ENCODE measurements at regions not wholly inside any gene's neighbourhood (a gene's known extent, or its start where the extent isn't known, plus 50 kb on each side); places are given as distances from the start of the nearest gene placed in this dataset.
"Not testable (repeated sequence)": the region's sequence is repeated elsewhere in the genome, so short reads cannot be mapped to it uniquely, and the experiment has no call there.

DNA sequence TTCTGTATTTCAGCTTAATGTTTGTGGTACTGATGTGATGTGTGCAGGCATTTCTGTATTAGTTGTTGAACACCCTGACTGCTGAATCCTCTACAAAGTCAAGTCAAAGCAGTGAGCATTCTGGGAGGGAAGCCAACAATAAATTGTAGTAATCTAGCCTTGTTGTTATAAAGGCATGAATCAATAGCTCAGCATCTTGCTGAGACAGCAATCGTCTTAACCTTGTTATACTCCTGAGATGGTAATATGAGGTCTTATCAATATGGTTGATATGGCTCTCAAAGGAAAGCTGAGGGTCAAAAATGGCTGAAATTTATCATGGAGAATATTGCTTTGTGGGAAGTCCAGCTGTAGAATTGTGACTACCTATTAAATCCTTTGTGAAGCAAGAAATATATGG, 299.4 kb downstream of the DNAJB9 start:
- no peak for TF ChIP-seq CTCF (IDR thresholded peaks at IDR 0.05; ENCODE audit: insufficient read depth, low read length, poor library complexity, severe bottlenecking)

GRCh38 chr7:108875139-108875538, 305.5 kb downstream of the DNAJB9 start:
- DNase-seq (ENCODE audit: extremely low read depth, insufficient read length) = no peak
- Histone ChIP-seq H3K4me3 (replicated peaks; ENCODE audit: low read depth, low read length) (no peak overlapping the region), H3K27me3 (replicated peaks; ENCODE audit: control insufficient read depth, insufficient read depth, low read length) (no peaks in the 10 kb centered on the region), H3K36me3 (ENCODE audit: control insufficient read depth, insufficient read depth, low read length) (no peaks in the 10 kb centered on the region)
- TF ChIP-seq CTCF (IDR thresholded peaks at IDR 0.05; ENCODE audit: insufficient read depth, low read length, poor library complexity, severe bottlenecking) = peak; percentile 69

More for the DNA sequence above, 299.4 kb downstream of the DNAJB9 start:
- H3K4me3 ChIP-seq (replicated peaks; ENCODE audit: low read depth, low read length) = no peak overlapping the region
- no peak for DNase-seq (ENCODE audit: extremely low read depth, insufficient read length)
- no peaks in the 10 kb centered on the region for H3K36me3 ChIP-seq (ENCODE audit: control insufficient read depth, insufficient read depth, low read length)
- H3K27me3 ChIP-seq (replicated peaks; ENCODE audit: control insufficient read depth, insufficient read depth, low read length) = no peaks in the 10 kb centered on the region; the same call in 1 of the 2 replicates

DNA sequence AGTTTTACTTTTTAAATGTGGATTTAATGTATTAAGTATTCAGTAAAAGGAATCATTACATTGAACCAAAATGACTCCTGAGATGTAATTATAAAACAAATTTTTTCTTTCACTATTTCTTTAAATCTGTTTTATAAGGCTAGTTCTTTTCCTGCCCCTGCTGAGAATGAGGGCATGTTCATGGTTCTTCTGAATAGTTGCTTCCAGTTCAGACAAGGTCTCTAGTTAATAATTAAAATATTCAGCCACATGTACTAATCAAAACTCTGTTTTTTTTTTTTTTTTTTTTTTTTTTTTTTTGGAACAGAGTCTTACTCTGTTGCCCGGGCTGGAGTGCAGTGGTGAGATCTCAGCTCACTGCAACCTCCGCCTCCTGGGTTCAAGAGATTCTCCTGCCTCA, 321.2 kb downstream of the DNAJB9 start:
- Histone ChIP-seq H3K27me3 (replicated peaks; ENCODE audit: control insufficient read depth, insufficient read depth, low read length) (no peaks in the 10 kb centered on the region), H3K4me3 (replicated peaks; ENCODE audit: low read depth, low read length) (no peak overlapping the region), H3K36me3 (ENCODE audit: control insufficient read depth, insufficient read depth, low read length) (no peaks in the 10 kb centered on the region)
- DNase-seq (ENCODE audit: extremely low read depth, insufficient read length) = no peak
- TF ChIP-seq CTCF (IDR thresholded peaks at IDR 0.05; ENCODE audit: insufficient read depth, low read length, poor library complexity, severe bottlenecking) = no peak

DNA sequence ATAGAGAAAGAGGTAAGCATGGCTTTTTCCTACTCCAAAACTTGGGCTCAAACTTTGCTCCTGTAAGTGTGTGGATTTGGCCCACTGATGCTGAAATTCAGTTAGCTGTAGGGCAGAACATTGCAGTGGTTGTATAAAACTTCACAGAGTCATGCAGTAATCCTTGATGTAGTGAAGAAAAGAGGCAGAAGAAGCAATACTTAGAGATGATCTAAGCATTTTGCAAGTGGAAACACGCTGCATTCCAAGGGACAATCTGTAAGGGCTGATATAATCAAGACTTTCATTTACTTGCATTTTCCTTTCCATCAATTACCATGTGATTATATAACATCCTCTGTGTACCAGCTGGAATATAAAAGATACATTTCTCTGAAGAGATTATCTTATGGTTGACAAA, 338.8 kb downstream of the DNAJB9 start:
- no peak for TF ChIP-seq CTCF (IDR thresholded peaks at IDR 0.05; ENCODE audit: insufficient read depth, low read length, poor library complexity, severe bottlenecking)
- no peaks in the 10 kb centered on the region for H3K36me3 ChIP-seq (ENCODE audit: control insufficient read depth, insufficient read depth, low read length)
- H3K27me3 ChIP-seq (replicated peaks; ENCODE audit: control insufficient read depth, insufficient read depth, low read length) = no peaks in the 10 kb centered on the region
- H3K4me3 ChIP-seq (replicated peaks; ENCODE audit: low read depth, low read length) = no peak overlapping the region
- DNase-seq (ENCODE audit: extremely low read depth, insufficient read length) = no peak

DNA sequence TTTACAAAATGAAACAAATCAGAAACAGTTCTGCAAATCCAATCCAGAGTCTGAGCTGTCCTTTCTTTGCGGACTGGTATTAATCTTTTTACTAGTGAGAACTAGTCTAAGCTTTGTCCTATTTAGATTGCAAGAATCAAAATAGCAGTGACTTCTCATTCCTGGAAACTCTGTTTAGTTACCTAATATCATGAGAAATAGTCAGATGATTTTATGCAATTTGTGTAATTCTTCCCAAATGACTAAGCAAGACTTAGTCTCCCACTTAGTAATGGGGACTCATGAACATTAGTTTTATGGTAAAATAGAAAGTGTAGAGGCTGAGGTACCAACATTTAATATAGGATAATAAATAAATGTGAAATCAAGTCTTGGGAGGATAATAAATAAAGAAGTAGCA, 341.3 kb downstream of the DNAJB9 start:
- H3K27me3 ChIP-seq (replicated peaks; ENCODE audit: control insufficient read depth, insufficient read depth, low read length) = no peaks in the 10 kb centered on the region
- no peak for DNase-seq (ENCODE audit: extremely low read depth, insufficient read length)
- H3K36me3 ChIP-seq (ENCODE audit: control insufficient read depth, insufficient read depth, low read length) = no peaks in the 10 kb centered on the region
- H3K4me3 ChIP-seq (replicated peaks; ENCODE audit: low read depth, low read length) = no peak overlapping the region
- no peak for TF ChIP-seq CTCF (IDR thresholded peaks at IDR 0.05; ENCODE audit: insufficient read depth, low read length, poor library complexity, severe bottlenecking)

- H3K4me3 ChIP-seq (replicated peaks; ENCODE audit: low read depth, low read length) = no peak overlapping the region
- no peaks in the 10 kb centered on the region for H3K27me3 ChIP-seq (replicated peaks; ENCODE audit: control insufficient read depth, insufficient read depth, low read length)
- DNase-seq (ENCODE audit: extremely low read depth, insufficient read length) = no peak
- no peak for TF ChIP-seq CTCF (IDR thresholded peaks at IDR 0.05; ENCODE audit: insufficient read depth, low read length, poor library complexity, severe bottlenecking)
- H3K36me3 ChIP-seq (ENCODE audit: control insufficient read depth, insufficient read depth, low read length) = no peaks in the 10 kb centered on the region
Observed at GRCh38 chr7:108920490-108920889, 350.8 kb downstream of the DNAJB9 start.

DNA sequence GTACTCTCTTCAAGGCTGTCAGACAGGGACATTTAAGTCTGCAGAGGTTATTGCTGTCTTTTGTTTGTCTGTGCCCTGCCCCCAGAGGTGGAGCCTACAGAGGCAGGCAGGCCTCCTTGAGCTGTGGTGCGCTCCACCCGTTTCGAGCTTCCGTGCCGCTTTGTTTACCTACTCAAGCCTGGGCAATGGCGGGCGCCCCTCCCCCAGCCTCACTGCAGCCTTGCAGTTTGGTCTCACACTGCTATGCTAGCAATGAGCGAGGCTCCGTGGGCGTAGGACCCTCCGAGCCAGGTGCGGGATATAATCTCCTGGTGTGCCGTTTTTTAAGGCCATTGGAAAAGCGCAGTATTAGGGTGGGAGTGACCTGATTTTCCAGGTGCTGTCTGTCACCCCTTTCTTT, 373.4 kb downstream of the DNAJB9 start:
- not testable (repeated sequence) for H3K27me3 ChIP-seq (replicated peaks; ENCODE audit: control insufficient read depth, insufficient read depth, low read length); DNase-seq (ENCODE audit: extremely low read depth, insufficient read length); H3K4me3 ChIP-seq (replicated peaks; ENCODE audit: low read depth, low read length); H3K36me3 ChIP-seq (ENCODE audit: control insufficient read depth, insufficient read depth, low read length)
